ENCODE measurements at regions not wholly inside any gene's neighbourhood (a gene's known extent, or its start where the extent isn't known, plus 50 kb on each side); places are given as distances from the start of the nearest gene placed in this dataset.

- DNase-seq (no peak), ATAC-seq (replicated peaks) (no peak)
- Mint-ChIP-seq H3K4me1 (no peaks in the 10 kb centered on the region), H3K9me3 (no peaks in the 10 kb centered on the region), H3K27me3 (peaks cover 6 to 18% of the 10 kb centered on the region in 2 donors), H3K36me3 (no peaks in the 10 kb centered on the region), H3K4me3 (no peak overlapping the region), H3K27ac (no peak overlapping the region)
These were observed 100.4 kb downstream of the LSM3 start for GRCh38 chr3:14278799-14279625.

- no peak for ATAC-seq (replicated peaks)
- DNase-seq, result no peak
- no peak overlapping the region for H3K4me3 Mint-ChIP-seq
- H3K4me1 Mint-ChIP-seq, result no peaks in the 10 kb centered on the region
- no peak overlapping the region for H3K27ac Mint-ChIP-seq
- no peaks in the 10 kb centered on the region for H3K36me3 Mint-ChIP-seq
- H3K9me3 Mint-ChIP-seq, result no peaks in the 10 kb centered on the region
- H3K27me3 Mint-ChIP-seq, result peaks cover 6 to 19% of the 10 kb centered on the region in 2 donors
These were observed 101.0 kb downstream of the LSM3 start for GRCh38 chr3:14279626-14280061.

- no peak overlapping the region for H3K4me3 Mint-ChIP-seq
These were observed 101.7 kb downstream of the LSM3 start for GRCh38 chr3:14280326-14280725.

GRCh38 chr3:14281053-14281452 lies 102.4 kb downstream of the LSM3 start:
- Mint-ChIP-seq H3K9me3 (no peaks in the 10 kb centered on the region), H3K27ac (no peak overlapping the region), H3K4me1 (no peaks in the 10 kb centered on the region), H3K27me3 (peaks cover 6 to 24% of the 10 kb centered on the region in 2 donors), H3K4me3 (no peak overlapping the region), H3K36me3 (no peaks in the 10 kb centered on the region)
- DNase-seq (no peak), ATAC-seq (replicated peaks) (no peak)

More at GRCh38 chr3:14280326-14280725, 101.7 kb downstream of the LSM3 start:
- Mint-ChIP-seq H3K4me1 (no peaks in the 10 kb centered on the region), H3K9me3 (no peaks in the 10 kb centered on the region), H3K36me3 (no peaks in the 10 kb centered on the region), H3K27me3 (peaks cover 6 to 24% of the 10 kb centered on the region in 2 donors), H3K27ac (no peak overlapping the region)
- no peak for ATAC-seq (replicated peaks)
- no peak for DNase-seq

- Mint-ChIP-seq H3K36me3 (no peaks in the 10 kb centered on the region), H3K4me1 (no peaks in the 10 kb centered on the region), H3K9me3 (no peaks in the 10 kb centered on the region), H3K27me3 (peaks cover 0 to 19% of the 10 kb centered on the region in 2 donors), H3K27ac (no peak overlapping the region), H3K4me3 (no peak overlapping the region)
- DNase-seq (no peak), ATAC-seq (replicated peaks) (no peak)
These were observed 103.5 kb downstream of the LSM3 start for GRCh38 chr3:14282001-14282705.

GRCh38 chr3:14282706-14283075 lies 104.1 kb downstream of the LSM3 start:
- no peaks in the 10 kb centered on the region for H3K9me3 Mint-ChIP-seq
- DNase-seq (no peak), ATAC-seq (replicated peaks) (no peak)
- H3K4me3 Mint-ChIP-seq, result no peak overlapping the region
- H3K27me3 Mint-ChIP-seq, result peaks cover 0 to 14% of the 10 kb centered on the region in 2 donors
- no peaks in the 10 kb centered on the region for H3K4me1 Mint-ChIP-seq
- no peak overlapping the region for H3K27ac Mint-ChIP-seq
- no peaks in the 10 kb centered on the region for H3K36me3 Mint-ChIP-seq

GRCh38 chr3:14283092-14283812 lies 104.6 kb downstream of the LSM3 start:
- no peaks in the 10 kb centered on the region for H3K36me3 Mint-ChIP-seq

GRCh38 chr3:14283813-14284438 lies 105.3 kb downstream of the LSM3 start:
- Mint-ChIP-seq H3K27me3 (peaks cover 0 to 14% of the 10 kb centered on the region in 2 donors), H3K36me3 (no peaks in the 10 kb centered on the region), H3K27ac (no peak overlapping the region), H3K4me3 (no peak overlapping the region), H3K4me1 (no peaks in the 10 kb centered on the region), H3K9me3 (no peaks in the 10 kb centered on the region)
- DNase-seq (no peak), ATAC-seq (replicated peaks) (no peak)

More at GRCh38 chr3:14283092-14283812, 104.6 kb downstream of the LSM3 start:
- H3K9me3 Mint-ChIP-seq, result no peaks in the 10 kb centered on the region
- DNase-seq, result no peak
- peaks cover 0 to 14% of the 10 kb centered on the region in 2 donors for H3K27me3 Mint-ChIP-seq
- H3K4me1 Mint-ChIP-seq, result no peaks in the 10 kb centered on the region
- ATAC-seq (replicated peaks), result no peak
- no peak overlapping the region for H3K27ac Mint-ChIP-seq
- H3K4me3 Mint-ChIP-seq, result no peak overlapping the region

- ATAC-seq (replicated peaks) (no peak), DNase-seq (no peak)
- no peaks in the 10 kb centered on the region for H3K9me3 Mint-ChIP-seq
- no peaks in the 10 kb centered on the region for H3K4me1 Mint-ChIP-seq
- peaks cover 0 to 9% of the 10 kb centered on the region in 2 donors for H3K27me3 Mint-ChIP-seq
- no peak overlapping the region for H3K27ac Mint-ChIP-seq
- no peak overlapping the region for H3K4me3 Mint-ChIP-seq
- no peaks in the 10 kb centered on the region for H3K36me3 Mint-ChIP-seq
These were observed 106.3 kb downstream of the LSM3 start for GRCh38 chr3:14284694-14285547.

GRCh38 chr3:14285548-14285925 lies 106.9 kb downstream of the LSM3 start:
- DNase-seq (no peak), ATAC-seq (replicated peaks) (no peak)
- H3K9me3 Mint-ChIP-seq, result no peaks in the 10 kb centered on the region
- H3K36me3 Mint-ChIP-seq, result no peaks in the 10 kb centered on the region
- peaks cover 3 to 10% of the 10 kb centered on the region in 2 donors for H3K27me3 Mint-ChIP-seq
- H3K4me1 Mint-ChIP-seq, result no peaks in the 10 kb centered on the region
- H3K4me3 Mint-ChIP-seq, result no peak overlapping the region
- H3K27ac Mint-ChIP-seq, result no peak overlapping the region

GRCh38 chr3:14286887-14287500 lies 108.4 kb downstream of the LSM3 start:
- H3K4me1 Mint-ChIP-seq, result no peaks in the 10 kb centered on the region
- H3K36me3 Mint-ChIP-seq, result no peaks in the 10 kb centered on the region
- peaks cover 7 to 13% of the 10 kb centered on the region in 2 donors for H3K27me3 Mint-ChIP-seq
- DNase-seq (no peak), ATAC-seq (replicated peaks) (no peak)
- no peak overlapping the region for H3K27ac Mint-ChIP-seq
- no peaks in the 10 kb centered on the region for H3K9me3 Mint-ChIP-seq
- no peak overlapping the region for H3K4me3 Mint-ChIP-seq

GRCh38 chr3:14288177-14288788 lies 109.7 kb downstream of the LSM3 start:
- ATAC-seq (replicated peaks) (no peak), DNase-seq (no peak)
- no peak overlapping the region for H3K4me3 Mint-ChIP-seq
- no peaks in the 10 kb centered on the region for H3K9me3 Mint-ChIP-seq
- no peaks in the 10 kb centered on the region for H3K4me1 Mint-ChIP-seq
- H3K27me3 Mint-ChIP-seq, result peaks cover 7 to 9% of the 10 kb centered on the region in 2 donors
- H3K36me3 Mint-ChIP-seq, result no peaks in the 10 kb centered on the region
- no peak overlapping the region for H3K27ac Mint-ChIP-seq
